A549 (cell line): ENCODE measurements at regions not wholly inside any gene's neighbourhood (a gene's known extent, or its start where the extent isn't known, plus 50 kb on each side); places are given as distances from the start of the nearest gene placed in this dataset.

Experiments used
- ATAC-seq, 2 experiments: fragments of 200-7000 bp in 1 of 2; fragments of >200 bp in 1 of 2; cut with Nextera tagmentation in 1 of 2; cut with Tn5 transposase in 1 of 2; 3 replicates each; pipeline versions ENCODE4 v1.8.0 to v1.9.1; 2018 to 2020; ENCODE audit warnings: mild to moderate bottlenecking in 1 of 2, moderate library complexity in 1 of 2
- CTCF ChIA-PET: fragments of 300-600 bp; sonication (Branson Sonifier 250); formaldehyde crosslinking; extraction: SDS; loops from one replicate; lab custom pipeline; 2021; ENCODE audit warnings: antibody characterized with exemption, inconsistent platforms; lab: Yijun Ruan, JAX
- POLR2A ChIA-PET: fragments of 350-600 bp; formaldehyde crosslinking; extraction: SDS; loops from one replicate; lab custom pipeline; 2021; ENCODE audit warnings: antibody characterized with exemption, inconsistent platforms; lab: Yijun Ruan, JAX
- DNase-seq, 2 experiments: peaks; one replicate each; pipeline versions ENCODE4 v3.0.0 to v3.0.0-alpha.2; 2011 to 2016; ENCODE audit warnings: low read depth in 1 of 2, low spot score in 1 of 2
- FAIRE-seq: peaks from 2 replicates; lab custom pipeline; 2011; peaks lifted over from hg19 to GRCh38; lab: Jason Lieb, UNC
- H3K27ac ChIP-seq, 2 experiments: fragments of >200 bp; sonication (Bioruptor Twin); formaldehyde crosslinking; 3 replicates each; pipeline ENCODE4 v1.5.1; 2016 to 2017
- H3K4me1 ChIP-seq: fragments of >200 bp; sonication (Bioruptor Twin); formaldehyde crosslinking; 3 replicates; pipeline ENCODE4 v1.6.1; 2016
- H3K4me2 ChIP-seq: fragments of >200 bp; sonication (Bioruptor Twin); formaldehyde crosslinking; 3 replicates; pipeline ENCODE4 v1.6.1; 2016
- H3K4me3 ChIP-seq: fragments of >200 bp; sonication (Bioruptor Twin); formaldehyde crosslinking; 3 replicates; pipeline ENCODE4 v1.5.1; 2016
- H3K9me3 ChIP-seq: fragments of >200 bp; sonication (Bioruptor Twin); formaldehyde crosslinking; 3 replicates; pipeline ENCODE4 v1.6.1; 2016
- CBX2 ChIP-seq: fragments of 200-600 bp; sonication (generic); IDR thresholded peaks from 2 replicates; pipeline ENCODE4 v1.6.1; 2016; ENCODE audit warnings: low read depth, mild to moderate bottlenecking, borderline replicate concordance
- ESRRA ChIP-seq: fragments of 150-350 bp; IDR thresholded peaks from 2 replicates; pipeline ENCODE4 v1.6.1; 2014; ENCODE audit warnings: mild to moderate bottlenecking, low read length, borderline replicate concordance
- FOSL2 ChIP-seq, 2 experiments: fragments of 450-650 bp in 1 of 2; fragments of >200 bp in 1 of 2; sonication (Bioruptor Twin) in 1 of 2; formaldehyde crosslinking; IDR thresholded peaks; 2 replicates each; pipeline versions ENCODE4 v1.5.0 to v1.6.1; 2016 to 2020; ENCODE audit warnings: mild to moderate bottlenecking in 1 of 2, moderate library complexity in 1 of 2
- FOXS1 ChIP-seq: fragments of 250-450 bp; sonication (Bioruptor Pico); IDR thresholded peaks from 2 replicates; pipeline ENCODE4 v1.5.0; 2020; ENCODE audit warnings: mild to moderate bottlenecking, moderate library complexity
- HDAC2 ChIP-seq: fragments of 200-600 bp; sonication (generic); IDR thresholded peaks from 2 replicates; pipeline ENCODE4 v1.6.1; 2016
- HOXB5 ChIP-seq: fragments of 250-450 bp; sonication (Bioruptor Pico); IDR thresholded peaks from 2 replicates; pipeline ENCODE4 v1.5.0; 2020; ENCODE audit warnings: mild to moderate bottlenecking, moderate library complexity
- MYC ChIP-seq: IDR thresholded peaks from 2 replicates; pipeline ENCODE4 v1.6.1; 2012; ENCODE audit warnings: mild to moderate bottlenecking, inconsistent platforms, low read length, improper control_type of control experiment, borderline replicate concordance
- RAD21 ChIP-seq, 2 experiments: fragments of >200 bp in 1 of 2; sonication (Bioruptor Twin) in 1 of 2; formaldehyde crosslinking in 1 of 2; IDR thresholded peaks in 1 of 2; conservative IDR thresholded peaks in 1 of 2; 2 replicates in 1 of 2; 3 replicates in 1 of 2; pipeline ENCODE4 v1.6.1; 2012 to 2018; ENCODE audit warnings: inconsistent platforms in 1 of 2
- RNF2 ChIP-seq: fragments of 200-600 bp; sonication (generic); IDR thresholded peaks from 2 replicates; pipeline ENCODE4 v1.6.1; 2016; ENCODE audit warnings: low read depth, mild to moderate bottlenecking, antibody characterized with exemption, moderate library complexity, borderline replicate concordance
- SREBF2 ChIP-seq: fragments of 450-650 bp; IDR thresholded peaks from 2 replicates; pipeline ENCODE4 v1.6.1; 2014; ENCODE audit warnings: mild to moderate bottlenecking, moderate library complexity
- ZC3H11A ChIP-seq: fragments of 450-650 bp; IDR thresholded peaks from 2 replicates; pipeline ENCODE4 v1.6.1; 2014; ENCODE audit warnings: antibody characterized with exemption, mild to moderate bottlenecking
- ZNF302 ChIP-seq: fragments of 250-450 bp; sonication (Bioruptor Pico); IDR thresholded peaks from 2 replicates; pipeline ENCODE4 v1.9.0; 2021; ENCODE audit warnings: inconsistent platforms, mild to moderate bottlenecking, moderate library complexity
- ZSCAN20 ChIP-seq: fragments of 250-450 bp; sonication (Bioruptor Pico); IDR thresholded peaks from 2 replicates; pipeline ENCODE4 v1.8.0; 2022; ENCODE audit warnings: mild to moderate bottlenecking, moderate library complexity
- WGBS: methylation state at CpG from one replicate; pipeline ENCODE4 v1.1.6; 2017; ENCODE audit errors: missing lambda C conversion rate; 5-methylcytosine and 5-hydroxymethylcytosine counted together
- TF ChIP-seq, protein P1 (sequence below): fragments of 200-600 bp; sonication (generic); IDR thresholded peaks from 2 replicates; pipeline ENCODE4 v1.6.1; 2016; ENCODE audit warnings: antibody characterized with exemption, mild to moderate bottlenecking, moderate library complexity
- TF ChIP-seq, protein P2 (sequence below): fragments of >200 bp; sonication (Bioruptor Twin); formaldehyde crosslinking; IDR thresholded peaks from 3 replicates; pipeline ENCODE4 v1.6.1; 2016
- TF ChIP-seq, protein P3 (sequence below): fragments of >200 bp; sonication (Bioruptor Twin); formaldehyde crosslinking; IDR thresholded peaks from 3 replicates; pipeline ENCODE4 v1.5.1; 2016
- TF ChIP-seq, protein P4 (sequence below): IDR thresholded peaks from 2 replicates; pipeline ENCODE4 v1.6.1; 2012; ENCODE audit warnings: low read depth, borderline replicate concordance
- TF ChIP-seq, protein P5 (sequence below): fragments of >200 bp; sonication (Bioruptor Twin); formaldehyde crosslinking; IDR thresholded peaks from 2 replicates; pipeline ENCODE4 v1.6.1; 2016
- TF ChIP-seq, protein P6 (sequence below): fragments of 150-350 bp; IDR thresholded peaks from 2 replicates; pipeline ENCODE4 v1.6.1; 2014; ENCODE audit warnings: low read depth, mild to moderate bottlenecking, low read length

DNA sequence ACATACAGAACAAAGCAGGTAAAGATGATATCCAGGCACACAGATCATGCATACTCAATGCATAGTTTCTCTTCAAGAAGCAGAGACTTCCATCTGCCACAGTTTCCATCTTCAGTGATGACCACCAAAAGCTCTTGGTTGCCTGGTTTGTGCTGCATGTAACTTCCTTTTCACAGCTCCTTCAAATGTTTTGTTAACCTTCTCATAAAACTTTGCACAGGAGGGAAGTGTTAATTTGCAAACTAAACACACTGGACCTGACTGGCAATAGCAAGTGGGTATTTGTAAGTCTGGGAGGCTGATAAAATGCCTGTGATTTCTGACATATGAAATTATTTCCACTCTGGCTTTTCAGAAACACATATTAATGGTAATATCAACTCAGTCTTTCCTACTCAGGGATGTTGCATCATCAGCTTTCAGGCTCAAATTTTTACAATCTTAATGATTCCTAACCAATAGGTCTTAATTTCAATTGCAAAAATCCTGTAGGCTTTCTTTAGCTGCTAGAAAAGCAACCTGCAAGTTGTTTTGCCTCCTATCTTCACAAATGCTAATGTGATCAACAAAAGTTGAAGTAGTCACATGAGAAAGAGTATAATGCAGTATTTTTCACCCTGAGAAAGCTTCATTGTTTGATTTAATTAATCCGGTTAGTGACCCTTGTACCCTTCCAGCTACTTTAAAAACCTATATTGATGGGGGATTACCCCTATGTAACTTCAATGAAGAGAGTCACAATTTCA lies 575.6 kb downstream of the DIAPH3 start:
- FAIRE-seq, result no peak
- no peak for ATAC-seq
- Histone ChIP-seq H3K9me3 (no peaks in the 10 kb centered on the region), H3K4me3 (no peak overlapping the region), H3K27ac (no peak overlapping the region), H3K4me1 (no peaks in the 10 kb centered on the region), H3K4me2 (no peak overlapping the region)
- 0% methylated on average over 1 of the region's 1 CpG for WGBS
- ChIA-PET POLR2A (no interaction called here), CTCF (no interaction called here)
- no peak for DNase-seq
- TF ChIP-seq ZNF302 (CRISPR knock-in tag) (no peak), FOSL2 (IDR thresholded peaks at IDR 0.05) (no peak), FOSL2 (CRISPR knock-in tag; IDR thresholded peaks at IDR 0.05) (no peak), MYC (no peak), RAD21 (conservative IDR thresholded peaks at IDR 0.05 in 1 of 2, IDR thresholded peaks at IDR 0.05 in 1 of 2) (no peak), ZC3H11A (no peak), RNF2 (no peak), SREBF2 (no peak), CBX2 (no peak), HDAC2 (no peak), ESRRA (no peak), FOXS1 (no peak), HOXB5 (CRISPR knock-in tag) (no peak), ZSCAN20 (no peak)
- TF ChIP-seq, protein P1, sequence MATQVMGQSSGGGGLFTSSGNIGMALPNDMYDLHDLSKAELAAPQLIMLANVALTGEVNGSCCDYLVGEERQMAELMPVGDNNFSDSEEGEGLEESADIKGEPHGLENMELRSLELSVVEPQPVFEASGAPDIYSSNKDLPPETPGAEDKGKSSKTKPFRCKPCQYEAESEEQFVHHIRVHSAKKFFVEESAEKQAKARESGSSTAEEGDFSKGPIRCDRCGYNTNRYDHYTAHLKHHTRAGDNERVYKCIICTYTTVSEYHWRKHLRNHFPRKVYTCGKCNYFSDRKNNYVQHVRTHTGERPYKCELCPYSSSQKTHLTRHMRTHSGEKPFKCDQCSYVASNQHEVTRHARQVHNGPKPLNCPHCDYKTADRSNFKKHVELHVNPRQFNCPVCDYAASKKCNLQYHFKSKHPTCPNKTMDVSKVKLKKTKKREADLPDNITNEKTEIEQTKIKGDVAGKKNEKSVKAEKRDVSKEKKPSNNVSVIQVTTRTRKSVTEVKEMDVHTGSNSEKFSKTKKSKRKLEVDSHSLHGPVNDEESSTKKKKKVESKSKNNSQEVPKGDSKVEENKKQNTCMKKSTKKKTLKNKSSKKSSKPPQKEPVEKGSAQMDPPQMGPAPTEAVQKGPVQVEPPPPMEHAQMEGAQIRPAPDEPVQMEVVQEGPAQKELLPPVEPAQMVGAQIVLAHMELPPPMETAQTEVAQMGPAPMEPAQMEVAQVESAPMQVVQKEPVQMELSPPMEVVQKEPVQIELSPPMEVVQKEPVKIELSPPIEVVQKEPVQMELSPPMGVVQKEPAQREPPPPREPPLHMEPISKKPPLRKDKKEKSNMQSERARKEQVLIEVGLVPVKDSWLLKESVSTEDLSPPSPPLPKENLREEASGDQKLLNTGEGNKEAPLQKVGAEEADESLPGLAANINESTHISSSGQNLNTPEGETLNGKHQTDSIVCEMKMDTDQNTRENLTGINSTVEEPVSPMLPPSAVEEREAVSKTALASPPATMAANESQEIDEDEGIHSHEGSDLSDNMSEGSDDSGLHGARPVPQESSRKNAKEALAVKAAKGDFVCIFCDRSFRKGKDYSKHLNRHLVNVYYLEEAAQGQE, result no peak
- TF ChIP-seq, protein P2, sequence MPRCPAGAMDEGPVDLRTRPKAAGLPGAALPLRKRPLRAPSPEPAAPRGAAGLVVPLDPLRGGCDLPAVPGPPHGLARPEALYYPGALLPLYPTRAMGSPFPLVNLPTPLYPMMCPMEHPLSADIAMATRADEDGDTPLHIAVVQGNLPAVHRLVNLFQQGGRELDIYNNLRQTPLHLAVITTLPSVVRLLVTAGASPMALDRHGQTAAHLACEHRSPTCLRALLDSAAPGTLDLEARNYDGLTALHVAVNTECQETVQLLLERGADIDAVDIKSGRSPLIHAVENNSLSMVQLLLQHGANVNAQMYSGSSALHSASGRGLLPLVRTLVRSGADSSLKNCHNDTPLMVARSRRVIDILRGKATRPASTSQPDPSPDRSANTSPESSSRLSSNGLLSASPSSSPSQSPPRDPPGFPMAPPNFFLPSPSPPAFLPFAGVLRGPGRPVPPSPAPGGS, result no peak
- TF ChIP-seq, protein P3, sequence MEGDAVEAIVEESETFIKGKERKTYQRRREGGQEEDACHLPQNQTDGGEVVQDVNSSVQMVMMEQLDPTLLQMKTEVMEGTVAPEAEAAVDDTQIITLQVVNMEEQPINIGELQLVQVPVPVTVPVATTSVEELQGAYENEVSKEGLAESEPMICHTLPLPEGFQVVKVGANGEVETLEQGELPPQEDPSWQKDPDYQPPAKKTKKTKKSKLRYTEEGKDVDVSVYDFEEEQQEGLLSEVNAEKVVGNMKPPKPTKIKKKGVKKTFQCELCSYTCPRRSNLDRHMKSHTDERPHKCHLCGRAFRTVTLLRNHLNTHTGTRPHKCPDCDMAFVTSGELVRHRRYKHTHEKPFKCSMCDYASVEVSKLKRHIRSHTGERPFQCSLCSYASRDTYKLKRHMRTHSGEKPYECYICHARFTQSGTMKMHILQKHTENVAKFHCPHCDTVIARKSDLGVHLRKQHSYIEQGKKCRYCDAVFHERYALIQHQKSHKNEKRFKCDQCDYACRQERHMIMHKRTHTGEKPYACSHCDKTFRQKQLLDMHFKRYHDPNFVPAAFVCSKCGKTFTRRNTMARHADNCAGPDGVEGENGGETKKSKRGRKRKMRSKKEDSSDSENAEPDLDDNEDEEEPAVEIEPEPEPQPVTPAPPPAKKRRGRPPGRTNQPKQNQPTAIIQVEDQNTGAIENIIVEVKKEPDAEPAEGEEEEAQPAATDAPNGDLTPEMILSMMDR, result no peak
- TF ChIP-seq, protein P4, sequence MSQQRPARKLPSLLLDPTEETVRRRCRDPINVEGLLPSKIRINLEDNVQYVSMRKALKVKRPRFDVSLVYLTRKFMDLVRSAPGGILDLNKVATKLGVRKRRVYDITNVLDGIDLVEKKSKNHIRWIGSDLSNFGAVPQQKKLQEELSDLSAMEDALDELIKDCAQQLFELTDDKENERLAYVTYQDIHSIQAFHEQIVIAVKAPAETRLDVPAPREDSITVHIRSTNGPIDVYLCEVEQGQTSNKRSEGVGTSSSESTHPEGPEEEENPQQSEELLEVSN, result no peak
- TF ChIP-seq, protein P5, sequence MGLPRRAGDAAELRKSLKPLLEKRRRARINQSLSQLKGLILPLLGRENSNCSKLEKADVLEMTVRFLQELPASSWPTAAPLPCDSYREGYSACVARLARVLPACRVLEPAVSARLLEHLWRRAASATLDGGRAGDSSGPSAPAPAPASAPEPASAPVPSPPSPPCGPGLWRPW, result no peak
- TF ChIP-seq, protein P6, sequence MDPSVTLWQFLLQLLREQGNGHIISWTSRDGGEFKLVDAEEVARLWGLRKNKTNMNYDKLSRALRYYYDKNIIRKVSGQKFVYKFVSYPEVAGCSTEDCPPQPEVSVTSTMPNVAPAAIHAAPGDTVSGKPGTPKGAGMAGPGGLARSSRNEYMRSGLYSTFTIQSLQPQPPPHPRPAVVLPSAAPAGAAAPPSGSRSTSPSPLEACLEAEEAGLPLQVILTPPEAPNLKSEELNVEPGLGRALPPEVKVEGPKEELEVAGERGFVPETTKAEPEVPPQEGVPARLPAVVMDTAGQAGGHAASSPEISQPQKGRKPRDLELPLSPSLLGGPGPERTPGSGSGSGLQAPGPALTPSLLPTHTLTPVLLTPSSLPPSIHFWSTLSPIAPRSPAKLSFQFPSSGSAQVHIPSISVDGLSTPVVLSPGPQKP, result no peak
